ENCODE measurements at regions not wholly inside any gene's neighbourhood (a gene's known extent, or its start where the extent isn't known, plus 50 kb on each side); places are given as distances from the start of the nearest gene placed in this dataset.
A peak's percentile ranks its signal among the peaks of the same experiment; 100 is the strongest.

GRCh38 chr15:96406701-96407100, 76.2 kb downstream of the NR2F2 start:
- no peak overlapping the region for H3K9ac ChIP-seq (ENCODE audit: low read length in 5 of 5)
- H3K36me3 ChIP-seq (ENCODE audit: control insufficient read depth in 5 of 5, insufficient read depth in 5 of 5, low read length in 5 of 5), result no peaks in the 10 kb centered on the region
- peaks cover 0 to 18% (median 17%) of the 10 kb centered on the region in 5 donors for H3K4me1 ChIP-seq (ENCODE audit: control insufficient read depth in 5 of 5, insufficient read depth in 5 of 5, low read length in 5 of 5)
- H3K4me3 ChIP-seq (ENCODE audit: low read depth in 1 of 5, low read length in 5 of 5), result no peak overlapping the region
- H3K27ac ChIP-seq (ENCODE audit: low read depth, low read length), result no peak overlapping the region
- H3K9me3 ChIP-seq (ENCODE audit: control insufficient read depth in 5 of 5, low read length in 5 of 5), result no peaks in the 10 kb centered on the region
- H3K27me3 ChIP-seq (ENCODE audit: control insufficient read depth in 5 of 5, insufficient read depth in 4 of 5, low read length in 5 of 5), result peaks cover 30 to 56% (median 38%) of the 10 kb centered on the region in 5 donors

- Histone ChIP-seq H3K27ac (ENCODE audit: low read depth, low read length) (no peak overlapping the region), H3K4me3 (ENCODE audit: low read depth in 1 of 5, low read length in 5 of 5) (no peak overlapping the region), H3K4me1 (ENCODE audit: control insufficient read depth in 5 of 5, insufficient read depth in 5 of 5, low read length in 5 of 5) (peaks cover 0 to 18% (median 17%) of the 10 kb centered on the region in 5 donors), H3K27me3 (ENCODE audit: control insufficient read depth in 5 of 5, insufficient read depth in 4 of 5, low read length in 5 of 5) (peaks cover 35 to 62% (median 40%) of the 10 kb centered on the region in 5 donors), H3K9me3 (ENCODE audit: control insufficient read depth in 5 of 5, low read length in 5 of 5) (no peaks in the 10 kb centered on the region), H3K36me3 (ENCODE audit: control insufficient read depth in 5 of 5, insufficient read depth in 5 of 5, low read length in 5 of 5) (no peaks in the 10 kb centered on the region), H3K9ac (ENCODE audit: low read length in 5 of 5) (no peak overlapping the region)
These were observed 77.0 kb downstream of the NR2F2 start for GRCh38 chr15:96407482-96407881.

DNA sequence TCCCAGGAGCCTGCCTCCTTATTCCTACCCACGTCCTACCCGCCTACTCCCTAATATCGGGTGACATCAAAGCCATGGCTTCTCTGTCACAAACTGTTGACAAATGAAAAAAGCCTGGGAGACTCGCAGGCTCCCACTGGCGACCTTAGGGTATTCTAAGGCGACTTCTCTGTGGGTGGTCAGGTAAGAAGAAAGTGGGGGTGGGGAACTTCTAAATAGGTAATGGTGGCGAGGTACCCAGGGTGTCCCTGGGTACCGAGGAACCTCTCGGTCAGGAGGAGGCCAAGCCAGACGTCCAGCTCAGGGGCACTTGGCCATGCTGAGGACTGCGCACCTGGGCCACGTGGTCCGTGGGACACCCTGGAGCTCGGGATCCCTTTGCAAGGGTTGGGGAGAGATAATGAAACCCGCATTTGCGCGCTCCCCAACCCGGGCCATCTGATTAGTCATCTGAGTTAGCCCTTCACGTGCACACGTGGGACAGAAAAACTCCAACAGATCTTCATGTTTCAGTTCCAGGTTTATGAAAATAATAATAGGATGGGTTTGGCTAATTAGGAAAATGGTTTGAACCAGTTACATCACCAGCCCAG, 78.2 kb downstream of the NR2F2 start:
- no peak overlapping the region for H3K27ac ChIP-seq (ENCODE audit: low read depth, low read length)
- H3K4me3 ChIP-seq (ENCODE audit: low read depth in 1 of 5, low read length in 5 of 5), result peak overlapping the region in 4 of 5 donors; percentile 5 to 50 (median 25)
- no peaks in the 10 kb centered on the region for H3K36me3 ChIP-seq (ENCODE audit: control insufficient read depth in 5 of 5, insufficient read depth in 5 of 5, low read length in 5 of 5)
- peaks cover 0 to 18% (median 17%) of the 10 kb centered on the region in 5 donors for H3K4me1 ChIP-seq (ENCODE audit: control insufficient read depth in 5 of 5, insufficient read depth in 5 of 5, low read length in 5 of 5)
- H3K27me3 ChIP-seq (ENCODE audit: control insufficient read depth in 5 of 5, insufficient read depth in 4 of 5, low read length in 5 of 5), result peaks cover 38 to 67% (median 47%) of the 10 kb centered on the region in 5 donors
- no peaks in the 10 kb centered on the region for H3K9me3 ChIP-seq (ENCODE audit: control insufficient read depth in 5 of 5, low read length in 5 of 5)
- H3K9ac ChIP-seq (ENCODE audit: low read length in 5 of 5), result no peak overlapping the region

GRCh38 chr15:96409215-96410138, 79.0 kb downstream of the NR2F2 start:
- Histone ChIP-seq H3K4me3 (ENCODE audit: low read depth in 1 of 5, low read length in 5 of 5) (peak overlapping the region in 4 of 5 donors; percentile 5 to 59 (median 47)), H3K4me1 (ENCODE audit: control insufficient read depth in 5 of 5, insufficient read depth in 5 of 5, low read length in 5 of 5) (peaks cover 0 to 18% (median 17%) of the 10 kb centered on the region in 5 donors), H3K27ac (ENCODE audit: low read depth, low read length) (no peak overlapping the region), H3K27me3 (ENCODE audit: control insufficient read depth in 5 of 5, insufficient read depth in 4 of 5, low read length in 5 of 5) (peaks cover 41 to 71% (median 55%) of the 10 kb centered on the region in 5 donors), H3K36me3 (ENCODE audit: control insufficient read depth in 5 of 5, insufficient read depth in 5 of 5, low read length in 5 of 5) (no peaks in the 10 kb centered on the region), H3K9ac (ENCODE audit: low read length in 5 of 5) (no peak overlapping the region), H3K9me3 (ENCODE audit: control insufficient read depth in 5 of 5, low read length in 5 of 5) (no peaks in the 10 kb centered on the region)

GRCh38 chr15:96410175-96411055, 79.9 kb downstream of the NR2F2 start:
- Histone ChIP-seq H3K36me3 (ENCODE audit: control insufficient read depth in 5 of 5, insufficient read depth in 5 of 5, low read length in 5 of 5) (no peaks in the 10 kb centered on the region), H3K27me3 (ENCODE audit: control insufficient read depth in 5 of 5, insufficient read depth in 4 of 5, low read length in 5 of 5) (peaks cover 51 to 77% (median 63%) of the 10 kb centered on the region in 5 donors), H3K9ac (ENCODE audit: low read length in 5 of 5) (no peak overlapping the region), H3K9me3 (ENCODE audit: control insufficient read depth in 5 of 5, low read length in 5 of 5) (no peaks in the 10 kb centered on the region), H3K4me3 (ENCODE audit: low read depth in 1 of 5, low read length in 5 of 5) (peak overlapping the region in 3 of 5 donors; percentile 44 to 59 (median 50)), H3K4me1 (ENCODE audit: control insufficient read depth in 5 of 5, insufficient read depth in 5 of 5, low read length in 5 of 5) (peaks cover 0 to 18% (median 17%) of the 10 kb centered on the region in 5 donors), H3K27ac (ENCODE audit: low read depth, low read length) (no peak overlapping the region)

DNA sequence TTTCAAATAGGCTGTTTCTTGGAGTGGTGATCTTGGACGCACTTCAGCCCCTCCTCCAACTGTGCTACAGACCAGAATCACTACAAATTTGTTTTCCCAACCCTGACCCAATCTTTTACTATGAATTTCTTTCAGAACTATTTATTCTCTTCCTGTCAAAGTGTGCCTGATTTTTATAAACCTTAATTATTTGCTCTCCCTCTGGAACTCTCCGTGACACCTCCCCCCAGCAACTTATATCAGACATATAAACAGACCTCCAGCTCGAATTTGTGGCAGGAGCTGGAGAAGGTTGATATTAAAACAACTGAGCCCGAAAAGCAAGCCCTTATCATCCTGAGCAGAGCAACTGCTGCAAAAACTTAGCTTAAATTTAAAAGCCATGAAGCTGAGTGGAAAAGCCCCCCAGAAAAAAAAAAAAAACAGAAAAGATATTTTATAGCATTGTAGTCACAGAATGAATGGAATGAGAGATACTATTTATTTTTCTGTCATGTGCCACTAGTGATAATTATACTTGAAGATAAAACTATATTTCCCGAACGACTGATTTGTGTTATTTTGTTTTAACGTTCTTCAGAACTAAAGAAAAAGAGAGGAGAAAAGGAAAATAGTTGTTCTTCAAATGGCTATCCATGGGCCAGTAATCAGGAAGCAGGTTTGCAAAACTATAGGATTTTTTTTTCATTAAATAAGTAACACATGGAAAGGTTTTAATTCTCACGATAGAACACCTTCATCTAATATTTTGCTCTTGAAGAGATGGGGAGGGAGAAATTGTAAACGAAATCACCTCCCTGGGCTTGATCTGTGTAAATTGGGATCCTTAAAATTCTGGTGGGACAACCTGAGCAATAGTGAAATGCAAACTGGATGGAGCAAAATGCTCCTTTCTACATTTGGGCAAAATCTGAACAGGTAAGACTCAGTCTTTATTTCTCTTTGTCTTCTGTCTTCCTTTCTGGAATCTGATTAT, 80.8 kb downstream of the NR2F2 start:
- Histone ChIP-seq H3K9ac (ENCODE audit: low read length in 5 of 5) (no peak overlapping the region), H3K9me3 (ENCODE audit: control insufficient read depth in 5 of 5, low read length in 5 of 5) (no peaks in the 10 kb centered on the region), H3K27me3 (ENCODE audit: control insufficient read depth in 5 of 5, insufficient read depth in 4 of 5, low read length in 5 of 5) (peaks cover 59 to 79% (median 71%) of the 10 kb centered on the region in 5 donors), H3K4me3 (ENCODE audit: low read depth in 1 of 5, low read length in 5 of 5) (no peak overlapping the region), H3K4me1 (ENCODE audit: control insufficient read depth in 5 of 5, insufficient read depth in 5 of 5, low read length in 5 of 5) (peaks cover 0 to 25% (median 21%) of the 10 kb centered on the region in 5 donors), H3K36me3 (ENCODE audit: control insufficient read depth in 5 of 5, insufficient read depth in 5 of 5, low read length in 5 of 5) (no peaks in the 10 kb centered on the region), H3K27ac (ENCODE audit: low read depth, low read length) (no peak overlapping the region)

DNA sequence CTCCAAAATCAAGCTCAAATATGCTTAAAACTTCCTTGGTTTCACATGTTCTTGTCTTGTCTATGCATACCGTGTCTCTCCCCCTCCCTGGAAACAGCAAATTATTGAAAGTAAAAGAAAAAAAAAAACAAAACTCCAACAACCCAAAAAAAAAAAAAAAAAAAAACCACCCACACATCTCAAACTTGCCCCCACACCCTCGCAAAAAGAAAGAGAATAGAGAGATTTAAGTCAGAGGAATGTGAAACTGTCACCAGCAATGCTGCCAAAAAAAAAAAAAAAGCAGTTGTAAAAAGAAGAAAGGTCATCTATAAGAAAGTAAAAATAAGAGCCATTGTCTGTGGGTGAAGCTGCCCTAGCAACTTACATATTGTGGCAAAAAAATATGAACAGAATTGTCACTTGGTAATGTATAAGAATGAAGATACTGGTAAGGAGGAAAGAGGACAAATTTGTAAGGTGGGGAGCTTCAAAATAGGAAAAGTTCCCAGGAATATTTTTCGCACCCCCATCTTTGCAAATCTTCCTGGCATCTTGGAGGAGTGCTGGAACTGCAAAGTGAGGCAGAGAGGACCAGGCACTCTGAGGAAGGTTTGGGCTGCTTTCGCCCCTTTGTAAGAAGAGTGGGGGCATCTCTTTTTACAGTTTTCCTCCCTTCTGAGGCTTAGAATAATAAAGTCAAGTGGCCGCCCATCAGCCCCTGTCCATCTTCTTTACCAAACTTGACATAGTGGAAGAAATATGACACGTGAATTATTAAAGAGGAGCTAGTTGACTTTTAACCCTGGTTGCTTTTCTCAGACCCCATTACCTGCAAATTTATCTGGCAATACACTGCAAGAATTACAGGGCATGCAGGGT, 81.8 kb downstream of the NR2F2 start:
- H3K9ac ChIP-seq (ENCODE audit: low read length in 5 of 5), result no peak overlapping the region
- no peaks in the 10 kb centered on the region for H3K36me3 ChIP-seq (ENCODE audit: control insufficient read depth in 5 of 5, insufficient read depth in 5 of 5, low read length in 5 of 5)
- H3K4me3 ChIP-seq (ENCODE audit: low read depth in 1 of 5, low read length in 5 of 5), result no peak overlapping the region
- H3K27ac ChIP-seq (ENCODE audit: low read depth, low read length), result no peak overlapping the region
- no peaks in the 10 kb centered on the region for H3K9me3 ChIP-seq (ENCODE audit: control insufficient read depth in 5 of 5, low read length in 5 of 5)
- H3K4me1 ChIP-seq (ENCODE audit: control insufficient read depth in 5 of 5, insufficient read depth in 5 of 5, low read length in 5 of 5), result peaks cover 0 to 34% (median 30%) of the 10 kb centered on the region in 5 donors
- H3K27me3 ChIP-seq (ENCODE audit: control insufficient read depth in 5 of 5, insufficient read depth in 4 of 5, low read length in 5 of 5), result peaks cover 65 to 82% (median 80%) of the 10 kb centered on the region in 5 donors

GRCh38 chr15:96412906-96413231, 82.4 kb downstream of the NR2F2 start:
- Histone ChIP-seq H3K27ac (ENCODE audit: low read depth, low read length) (no peak overlapping the region), H3K9me3 (ENCODE audit: control insufficient read depth in 5 of 5, low read length in 5 of 5) (no peaks in the 10 kb centered on the region), H3K9ac (ENCODE audit: low read length in 5 of 5) (no peak overlapping the region), H3K4me3 (ENCODE audit: low read depth in 1 of 5, low read length in 5 of 5) (no peak overlapping the region), H3K36me3 (ENCODE audit: control insufficient read depth in 5 of 5, insufficient read depth in 5 of 5, low read length in 5 of 5) (no peaks in the 10 kb centered on the region), H3K4me1 (ENCODE audit: control insufficient read depth in 5 of 5, insufficient read depth in 5 of 5, low read length in 5 of 5) (peaks cover 0 to 39% (median 31%) of the 10 kb centered on the region in 5 donors), H3K27me3 (ENCODE audit: control insufficient read depth in 5 of 5, insufficient read depth in 4 of 5, low read length in 5 of 5) (peaks cover 69 to 83% (median 82%) of the 10 kb centered on the region in 5 donors)
